ENCODE measurements at regions not wholly inside any gene's neighbourhood (a gene's known extent, or its start where the extent isn't known, plus 50 kb on each side); places are given as distances from the start of the nearest gene placed in this dataset.

DNA sequence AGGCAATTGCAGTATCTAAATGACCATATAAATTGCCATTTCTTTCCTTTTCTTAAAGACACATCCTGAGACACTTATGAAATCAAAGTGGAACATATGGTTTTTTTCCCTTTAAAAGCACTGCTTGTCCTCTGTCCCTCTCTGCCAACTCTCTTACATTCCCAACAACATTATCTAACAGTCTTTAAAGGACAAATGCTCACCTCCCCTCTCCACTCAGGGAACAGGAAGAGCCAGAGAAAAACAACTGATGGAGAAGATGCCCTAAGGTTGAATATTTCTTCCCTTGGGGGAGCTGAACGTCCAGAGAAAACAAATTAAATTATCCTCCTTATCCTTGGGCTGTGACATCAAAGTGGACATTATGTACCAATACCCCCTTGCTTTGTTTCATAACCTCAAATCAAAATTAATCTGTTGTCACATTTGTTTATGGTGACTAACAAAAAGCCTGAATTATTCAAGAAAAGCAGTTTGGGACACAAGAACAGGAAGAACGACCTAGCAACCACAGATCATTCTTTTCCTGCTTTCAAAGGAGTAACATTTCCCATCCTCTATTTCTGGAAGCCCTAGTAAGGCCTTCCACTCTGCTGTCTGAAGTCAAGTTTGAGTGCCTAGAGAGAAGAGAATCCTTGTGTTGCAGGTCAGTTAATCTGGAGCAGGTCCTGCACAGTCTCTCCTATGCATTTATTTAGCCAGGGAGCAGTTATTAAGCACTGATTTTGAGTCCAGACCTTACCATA, 52.6 kb upstream of the PAGE1 start:
- Histone ChIP-seq H3K27ac (ENCODE audit: insufficient read depth, low read length) (no peak overlapping the region), H3K36me3 (ENCODE audit: control insufficient read depth, insufficient read depth, low read length) (no peaks in the 10 kb centered on the region), H3K79me1 (ENCODE audit: low read depth in 1 of 2, low read length in 2 of 2) (no peaks in the 10 kb centered on the region), H2BK15ac (ENCODE audit: low read depth, low read length) (no peak overlapping the region), H3K9ac (ENCODE audit: low read depth, low read length) (no peak overlapping the region), H3K27me3 (ENCODE audit: control insufficient read depth, insufficient read depth, low read length) (peaks cover 10% of the 10 kb centered on the region; the same call in 1 of the 2 replicates), H3K14ac (replicated peaks; ENCODE audit: low read depth, low read length) (no peak overlapping the region), H2AK5ac (ENCODE audit: low read depth, low read length) (no peak overlapping the region), H3K4me3 (ENCODE audit: insufficient read depth, low read depth, low read length) (no peak overlapping the region), H2BK5ac (ENCODE audit: low read depth, low read length, poor library complexity, severe bottlenecking) (no peak overlapping the region), H2AK9ac (replicated peaks; ENCODE audit: low read depth, low read length, poor library complexity) (no peak overlapping the region), H2BK20ac (ENCODE audit: low read depth, low read length) (no peak overlapping the region), H4K20me1 (ENCODE audit: insufficient read depth, low read length) (no peaks in the 10 kb centered on the region), H3K9me3 (ENCODE audit: control insufficient read depth, insufficient read depth, low read length) (no peaks in the 10 kb centered on the region), H3K18ac (ENCODE audit: low read depth, low read length) (no peak overlapping the region), H3K23ac (ENCODE audit: low read depth, low read length) (no peak overlapping the region), H3K4ac (ENCODE audit: low read depth, low read length) (no peak overlapping the region), H3K4me1 (ENCODE audit: control insufficient read depth, insufficient read depth, low read length) (no peaks in the 10 kb centered on the region), H2BK120ac (ENCODE audit: low read depth, low read length) (no peak overlapping the region), H3K9me1 (ENCODE audit: insufficient read depth, low read length) (no peaks in the 10 kb centered on the region), H3K4me2 (ENCODE audit: low read depth, low read length) (no peak overlapping the region), H4K91ac (ENCODE audit: insufficient read depth, low read depth, low read length) (no peak overlapping the region), H3K56ac (ENCODE audit: extremely low read depth, insufficient read depth, low read length) (no peak overlapping the region), H2AFZ (replicated peaks; ENCODE audit: low read length, poor library complexity) (no peak overlapping the region), H4K8ac (ENCODE audit: low read depth in 2 of 2, low read length in 2 of 2) (no peak overlapping the region), H4K5ac (ENCODE audit: low read depth, low read length) (no peak overlapping the region)
- intact Hi-C loops (cut with micrococcal nuclease) (no loop called here), dilution Hi-C loops (cut with HindIII; ENCODE audit: low sequenced_read_pairs, unreplicated experiment) (no loop called here), in situ Hi-C loops (cut with MboI; ENCODE audit: low sequenced_read_pairs) (no loop called here)
- ATAC-seq (ENCODE audit: low read depth): no peak
- no CpG with 5 or more reads among the region's 2 CpGs for WGBS, 2 experiments (ENCODE audit: extremely low coverage in 2 of 2, insufficient read length in 1 of 2)
- POLR2A ChIA-PET (ENCODE audit: unreplicated experiment): no interaction called here
- DNase-seq: no peak
- CTCF ChIA-PET: no interaction called here
- no TSS peak for BruUV-seq (replicated peaks)
- TF ChIP-seq CEBPB (IDR thresholded peaks at IDR 0.05; ENCODE audit: low read depth, low read length) (no peak), RAD21 (IDR thresholded peaks at IDR 0.05; ENCODE audit: low read length) (no peak), RFX5 (IDR thresholded peaks at IDR 0.05; ENCODE audit: low read depth, low read length) (no peak), MAFK (IDR thresholded peaks at IDR 0.05; ENCODE audit: low read depth, low read length) (no peak), POLR2A (IDR thresholded peaks at IDR 0.05; ENCODE audit: low read depth, low read length) (no peak)
- TF ChIP-seq, protein P1, sequence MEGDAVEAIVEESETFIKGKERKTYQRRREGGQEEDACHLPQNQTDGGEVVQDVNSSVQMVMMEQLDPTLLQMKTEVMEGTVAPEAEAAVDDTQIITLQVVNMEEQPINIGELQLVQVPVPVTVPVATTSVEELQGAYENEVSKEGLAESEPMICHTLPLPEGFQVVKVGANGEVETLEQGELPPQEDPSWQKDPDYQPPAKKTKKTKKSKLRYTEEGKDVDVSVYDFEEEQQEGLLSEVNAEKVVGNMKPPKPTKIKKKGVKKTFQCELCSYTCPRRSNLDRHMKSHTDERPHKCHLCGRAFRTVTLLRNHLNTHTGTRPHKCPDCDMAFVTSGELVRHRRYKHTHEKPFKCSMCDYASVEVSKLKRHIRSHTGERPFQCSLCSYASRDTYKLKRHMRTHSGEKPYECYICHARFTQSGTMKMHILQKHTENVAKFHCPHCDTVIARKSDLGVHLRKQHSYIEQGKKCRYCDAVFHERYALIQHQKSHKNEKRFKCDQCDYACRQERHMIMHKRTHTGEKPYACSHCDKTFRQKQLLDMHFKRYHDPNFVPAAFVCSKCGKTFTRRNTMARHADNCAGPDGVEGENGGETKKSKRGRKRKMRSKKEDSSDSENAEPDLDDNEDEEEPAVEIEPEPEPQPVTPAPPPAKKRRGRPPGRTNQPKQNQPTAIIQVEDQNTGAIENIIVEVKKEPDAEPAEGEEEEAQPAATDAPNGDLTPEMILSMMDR (conservative IDR thresholded peaks at IDR 0.05; ENCODE audit: low read depth, low read length): no peak
- TF ChIP-seq, protein P2, sequence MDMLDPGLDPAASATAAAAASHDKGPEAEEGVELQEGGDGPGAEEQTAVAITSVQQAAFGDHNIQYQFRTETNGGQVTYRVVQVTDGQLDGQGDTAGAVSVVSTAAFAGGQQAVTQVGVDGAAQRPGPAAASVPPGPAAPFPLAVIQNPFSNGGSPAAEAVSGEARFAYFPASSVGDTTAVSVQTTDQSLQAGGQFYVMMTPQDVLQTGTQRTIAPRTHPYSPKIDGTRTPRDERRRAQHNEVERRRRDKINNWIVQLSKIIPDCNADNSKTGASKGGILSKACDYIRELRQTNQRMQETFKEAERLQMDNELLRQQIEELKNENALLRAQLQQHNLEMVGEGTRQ (IDR thresholded peaks at IDR 0.05; ENCODE audit: low read depth, low read length): no peak
- TF ChIP-seq, protein P3, sequence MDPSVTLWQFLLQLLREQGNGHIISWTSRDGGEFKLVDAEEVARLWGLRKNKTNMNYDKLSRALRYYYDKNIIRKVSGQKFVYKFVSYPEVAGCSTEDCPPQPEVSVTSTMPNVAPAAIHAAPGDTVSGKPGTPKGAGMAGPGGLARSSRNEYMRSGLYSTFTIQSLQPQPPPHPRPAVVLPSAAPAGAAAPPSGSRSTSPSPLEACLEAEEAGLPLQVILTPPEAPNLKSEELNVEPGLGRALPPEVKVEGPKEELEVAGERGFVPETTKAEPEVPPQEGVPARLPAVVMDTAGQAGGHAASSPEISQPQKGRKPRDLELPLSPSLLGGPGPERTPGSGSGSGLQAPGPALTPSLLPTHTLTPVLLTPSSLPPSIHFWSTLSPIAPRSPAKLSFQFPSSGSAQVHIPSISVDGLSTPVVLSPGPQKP (IDR thresholded peaks at IDR 0.05; ENCODE audit: borderline replicate concordance, low read depth, low read length): no peak
